PC-3 (cell line): ENCODE measurements at regions not wholly inside any gene's neighbourhood (a gene's known extent, or its start where the extent isn't known, plus 50 kb on each side); places are given as distances from the start of the nearest gene placed in this dataset.

ENCODE experiments used
- CTCF ChIP-seq: fragments of 300-600 bp; sonication (generic); conservative IDR thresholded peaks from 2 replicates; pipeline ENCODE4 v1.5.1; 2017; ENCODE audit warnings: antibody characterized with exemption, low read depth, mild to moderate bottlenecking, low read length
- EZH2 ChIP-seq: fragments of 300-600 bp; sonication (generic); IDR thresholded peaks from one replicate; pipeline ENCODE4 v1.6.1; 2017; ENCODE audit warnings: antibody characterized with exemption, mild to moderate bottlenecking, low read length; ENCODE audit not compliant: unreplicated experiment
- EZH2phosphoT487 ChIP-seq: fragments of 300-600 bp; sonication (generic); IDR thresholded peaks from 2 replicates; pipeline ENCODE4 v1.6.1; 2018; ENCODE audit warnings: mild to moderate bottlenecking, antibody characterized with exemption, low read length, borderline replicate concordance

- TF ChIP-seq CTCF (no peak), EZH2 (no peak), EZH2phosphoT487 (no peak)
These were observed 186.4 kb upstream of the PUDP start for GRCh38 chrX:7334253-7334935.
